Endothelial cell of umbilical vein (primary cell): ENCODE measurements at regions not wholly inside any gene's neighbourhood (a gene's known extent, or its start where the extent isn't known, plus 50 kb on each side); places are given as distances from the start of the nearest gene placed in this dataset.

Experiments used
- CTCF ChIP-seq, 2 donors: IDR thresholded peaks; 1 replicate in 1 of 2; 2 replicates in 1 of 2; pipeline ENCODE4 v1.5.1; 2011; ENCODE audit warnings: low read length in 2 of 2, mild to moderate bottlenecking in 2 of 2, moderate library complexity in 2 of 2, control low read depth in 1 of 2, inconsistent platforms in 1 of 2, low read depth in 1 of 2; ENCODE audit not compliant: insufficient read depth in 1 of 2; ENCODE audit errors: extremely low read depth in 1 of 2
- EZH2 ChIP-seq: IDR thresholded peaks from 2 replicates; pipeline ENCODE4 v1.6.1; 2012; ENCODE audit warnings: borderline replicate concordance, low read depth, mild to moderate bottlenecking, moderate library complexity, low read length, inconsistent platforms; ENCODE audit not compliant: severe bottlenecking
- FOS ChIP-seq: IDR thresholded peaks from 2 replicates; pipeline ENCODE4 v1.6.1; 2011; ENCODE audit warnings: mild to moderate bottlenecking, low read length, moderate library complexity, borderline replicate concordance; ENCODE audit not compliant: insufficient read depth
- GATA2 ChIP-seq: IDR thresholded peaks from 2 replicates; pipeline ENCODE4 v1.7.0; 2011; ENCODE audit warnings: low read depth, mild to moderate bottlenecking, moderate library complexity, mixed read lengths, low read length; ENCODE audit not compliant: insufficient read length, insufficient read depth
- JUN ChIP-seq: IDR thresholded peaks from 2 replicates; pipeline ENCODE4 v1.6.1; 2011; ENCODE audit warnings: borderline replicate concordance, low read depth; ENCODE audit not compliant: insufficient read length, insufficient read depth
- MYC ChIP-seq: IDR thresholded peaks from one replicate; pipeline ENCODE4 v1.6.1; 2011; ENCODE audit warnings: mild to moderate bottlenecking, low read depth, low read length
- POLR2A ChIP-seq: IDR thresholded peaks from 2 replicates; pipeline ENCODE4 v1.6.1; 2012; ENCODE audit warnings: low read depth, mild to moderate bottlenecking, control low read depth, low read length
- POLR2AphosphoS5 ChIP-seq: IDR thresholded peaks from 2 replicates; pipeline ENCODE4 v1.6.1; 2012; ENCODE audit warnings: low read depth, mild to moderate bottlenecking, control low read depth, low read length, moderate library complexity; ENCODE audit not compliant: insufficient read depth

- no peak for TF ChIP-seq CTCF (IDR thresholded peaks at IDR 0.05; ENCODE audit: extremely low read depth in 1 of 2, insufficient read depth in 1 of 2, low read depth in 1 of 2, low read length in 2 of 2)
- no peak for TF ChIP-seq POLR2A
- TF ChIP-seq JUN = no peak
- TF ChIP-seq EZH2 = no peak
- TF ChIP-seq FOS = no peak
- no peak for TF ChIP-seq POLR2AphosphoS5
- no peak for TF ChIP-seq MYC
- no peak for TF ChIP-seq GATA2
Measured at GRCh38 chr5:161189452-161189851, 337.4 kb upstream of the ATP10B start.
